ENCODE measurements at regions not wholly inside any gene's neighbourhood (a gene's known extent, or its start where the extent isn't known, plus 50 kb on each side); places are given as distances from the start of the nearest gene placed in this dataset.

- no peak for DNase-seq (ENCODE audit: low read depth)
Measured at GRCh38 chr6:44531442-44532015, 144.0 kb downstream of the CDC5L start.

- DNase-seq (ENCODE audit: low read depth): no peak
Measured at GRCh38 chr6:44533421-44533820, 145.9 kb downstream of the CDC5L start.

- no peak for DNase-seq (ENCODE audit: low read depth)
Measured at GRCh38 chr6:44534291-44534690, 146.8 kb downstream of the CDC5L start.

- DNase-seq (ENCODE audit: low read depth): no peak
Measured at GRCh38 chr6:44535446-44535845, 147.9 kb downstream of the CDC5L start.

- no peak for DNase-seq (ENCODE audit: low read depth)
Measured at GRCh38 chr6:44535967-44536366, 148.5 kb downstream of the CDC5L start.

GRCh38 chr6:44537306-44538049 lies 150.0 kb downstream of the CDC5L start:
- DNase-seq (ENCODE audit: low read depth): no peak

- no peak for DNase-seq (ENCODE audit: low read depth)
Measured at GRCh38 chr6:44538131-44538806, 150.8 kb downstream of the CDC5L start.

- no peak for DNase-seq (ENCODE audit: low read depth)
Measured at GRCh38 chr6:44538807-44539201, 151.3 kb downstream of the CDC5L start.

GRCh38 chr6:44539701-44540355 lies 152.3 kb downstream of the CDC5L start:
- no peak for DNase-seq (ENCODE audit: low read depth)

- no peak for DNase-seq (ENCODE audit: low read depth)
Measured at GRCh38 chr6:44540881-44541280, 153.4 kb downstream of the CDC5L start.

GRCh38 chr6:44542401-44543116 lies 155.1 kb downstream of the CDC5L start:
- DNase-seq (ENCODE audit: low read depth): no peak

- no peak for DNase-seq (ENCODE audit: low read depth)
Measured at GRCh38 chr6:44543664-44544063, 156.2 kb downstream of the CDC5L start.

GRCh38 chr6:44545224-44545623 lies 157.7 kb downstream of the CDC5L start:
- no peak for DNase-seq (ENCODE audit: low read depth)

GRCh38 chr6:44548319-44548718 lies 160.8 kb downstream of the CDC5L start:
- DNase-seq (ENCODE audit: low read depth): no peak

GRCh38 chr6:44549516-44549915 lies 162.0 kb downstream of the CDC5L start:
- no peak for DNase-seq (ENCODE audit: low read depth)

GRCh38 chr6:44554194-44554593 lies 166.7 kb downstream of the CDC5L start:
- no peak for DNase-seq (ENCODE audit: low read depth)

- DNase-seq (ENCODE audit: low read depth): no peak
Measured at GRCh38 chr6:44554861-44555260, 167.4 kb downstream of the CDC5L start.

GRCh38 chr6:44556046-44556445 lies 168.5 kb downstream of the CDC5L start:
- DNase-seq (ENCODE audit: low read depth): no peak

- no peak for DNase-seq (ENCODE audit: low read depth)
Measured at GRCh38 chr6:44558024-44558831, 170.7 kb downstream of the CDC5L start.

- no peak for DNase-seq (ENCODE audit: low read depth)
Measured at GRCh38 chr6:44558832-44559251, 171.3 kb downstream of the CDC5L start.
